NCI-H526 (cell line): ENCODE measurements at regions not wholly inside any gene's neighbourhood (a gene's known extent, or its start where the extent isn't known, plus 50 kb on each side); places are given as distances from the start of the nearest gene placed in this dataset.
"Not testable (repeated sequence)": the region's sequence is repeated elsewhere in the genome, so short reads cannot be mapped to it uniquely, and the experiment has no call there.

Source experiments
- DNase-seq, 2 experiments: peaks; one replicate each; lab custom pipeline; 2025; lab: John Stamatoyannopoulos, UW

DNA sequence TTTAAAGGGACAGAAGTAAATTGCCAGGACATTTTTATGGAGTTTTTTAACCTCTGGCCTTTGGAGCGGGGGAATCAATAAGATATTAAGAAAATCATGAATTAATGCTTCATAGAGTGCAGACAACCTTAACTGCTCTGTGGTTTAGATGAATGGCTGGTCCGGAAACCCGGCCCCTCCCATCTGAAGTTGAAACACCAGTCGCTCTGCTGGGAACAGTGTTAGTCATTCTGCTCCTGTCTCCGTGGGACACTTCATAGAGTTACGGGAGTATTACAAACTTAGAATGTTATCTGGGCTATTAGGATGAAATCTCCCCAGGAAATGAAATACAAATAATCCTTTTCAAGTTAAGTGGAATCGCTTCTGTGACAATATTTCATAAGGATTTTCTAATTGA lies 110.1 kb upstream of the IRX2 start:
- DNase-seq = no peak

DNA sequence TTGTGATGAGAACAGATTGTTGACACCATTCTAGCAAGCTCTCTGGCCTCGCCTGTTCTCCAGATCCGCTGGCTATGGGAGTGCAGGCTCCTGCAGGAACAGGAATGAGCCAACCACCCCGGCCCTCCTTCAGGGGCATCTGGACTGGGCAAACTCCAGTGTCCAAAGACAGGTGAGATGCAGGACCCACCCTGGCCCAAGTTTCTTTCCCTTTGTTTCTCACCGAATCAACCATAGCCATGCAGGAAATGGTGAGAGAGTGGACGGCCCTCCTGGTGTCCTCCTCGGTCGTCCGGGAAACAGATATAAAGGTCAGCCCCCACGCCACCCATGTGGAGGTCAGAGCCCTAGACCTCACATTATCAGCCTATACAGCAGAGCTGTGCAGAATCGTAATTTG lies 108.6 kb upstream of the IRX2 start:
- no peak for DNase-seq

DNA sequence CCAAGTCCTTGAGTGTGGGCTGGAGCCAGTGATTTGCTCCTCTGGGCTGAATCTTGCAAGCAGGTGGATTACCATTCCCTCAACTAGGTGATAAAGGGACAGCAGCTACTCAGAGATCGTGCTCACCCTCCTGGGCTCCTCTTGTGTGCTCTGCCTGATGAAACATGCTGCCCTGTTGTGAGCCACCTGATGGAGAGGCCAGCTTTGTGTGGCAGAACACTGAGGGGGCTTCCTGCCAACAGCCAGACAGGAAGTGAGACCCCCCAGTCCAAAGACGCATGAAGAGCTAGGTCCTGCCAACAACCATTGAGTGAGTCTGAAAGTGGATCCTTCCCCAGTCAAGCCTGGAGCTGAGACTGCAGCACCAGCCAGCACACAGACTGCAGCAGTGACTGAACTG lies 106.4 kb upstream of the IRX2 start:
- no peak for DNase-seq

DNA sequence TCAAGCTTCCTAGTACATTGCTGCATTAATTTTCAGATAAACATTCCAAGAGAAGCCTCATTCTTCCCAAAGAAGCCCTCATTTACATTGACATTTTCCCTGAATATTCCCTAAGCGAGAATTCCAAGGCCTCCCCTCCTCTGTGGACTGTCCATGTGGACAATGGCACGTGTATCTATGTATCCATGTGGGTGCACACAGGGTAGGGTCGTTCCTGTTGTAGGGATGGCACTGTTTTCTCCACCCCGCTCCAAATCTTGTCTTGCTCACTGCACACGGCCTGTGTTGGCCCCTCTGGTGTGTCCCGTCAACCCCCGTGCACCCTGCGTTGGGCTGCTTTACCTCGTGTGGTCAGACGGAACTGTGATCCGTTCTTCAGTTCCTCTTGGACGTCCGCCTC lies 104.7 kb upstream of the IRX2 start:
- DNase-seq = no peak

DNA sequence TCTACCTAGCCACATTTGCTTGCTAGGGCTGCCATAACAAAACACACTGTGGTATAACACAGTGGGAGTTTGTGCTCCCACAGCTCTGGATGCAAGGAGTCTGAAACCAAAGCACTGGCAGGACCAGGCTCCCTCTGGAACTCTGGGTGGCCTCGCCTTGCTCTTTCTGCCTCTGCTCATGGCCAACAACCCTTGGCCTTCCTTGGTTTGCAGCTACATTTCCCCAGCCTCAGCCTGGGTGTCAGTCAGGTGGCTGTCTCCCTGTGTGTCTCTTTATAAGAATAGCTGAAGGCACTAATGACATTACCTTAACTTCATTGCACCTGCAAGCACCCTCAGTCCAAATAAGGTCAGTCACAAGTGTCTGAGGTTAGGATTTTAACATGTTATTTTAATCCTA lies 101.0 kb upstream of the IRX2 start:
- DNase-seq = no peak

DNA sequence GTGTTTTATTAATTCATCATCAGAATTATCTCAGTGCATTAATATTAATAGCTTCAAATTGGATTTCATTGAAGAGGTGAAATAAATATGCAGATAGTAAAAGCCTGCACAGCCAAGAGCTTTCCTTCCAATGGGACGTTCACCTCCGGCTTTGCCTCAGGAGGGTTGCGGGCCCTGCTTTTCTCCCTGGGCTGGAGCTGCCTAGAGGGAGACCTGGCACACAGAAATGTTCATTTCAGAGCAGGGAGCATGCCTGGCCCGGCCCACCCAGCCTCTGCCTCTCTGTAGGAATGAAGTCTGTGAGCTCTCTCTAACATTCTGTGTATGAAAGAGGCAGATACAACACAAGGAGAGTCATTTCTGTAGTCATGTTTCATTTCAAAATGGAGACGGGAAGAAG lies 100.4 kb upstream of the IRX2 start:
- DNase-seq = no peak

DNA sequence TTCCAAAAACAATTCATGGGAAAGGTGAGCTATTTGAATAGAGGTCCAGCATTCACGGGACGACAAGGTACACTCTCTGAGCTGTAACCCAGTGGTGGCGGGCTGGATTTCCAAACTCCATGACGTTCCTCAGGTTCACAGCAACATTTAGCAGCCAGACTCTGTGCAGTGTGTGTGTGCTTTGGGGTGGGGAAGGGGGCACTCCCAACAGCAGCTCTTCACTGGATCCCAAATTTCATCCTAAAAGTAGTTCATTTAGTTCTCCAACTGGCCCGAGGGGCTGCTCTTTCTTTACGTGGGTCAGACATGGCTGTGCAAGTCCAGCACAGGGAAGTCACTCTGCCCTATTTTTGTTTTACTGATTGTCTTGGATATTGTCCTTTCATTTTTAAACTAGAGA lies 98.0 kb upstream of the IRX2 start:
- no peak for DNase-seq

DNA sequence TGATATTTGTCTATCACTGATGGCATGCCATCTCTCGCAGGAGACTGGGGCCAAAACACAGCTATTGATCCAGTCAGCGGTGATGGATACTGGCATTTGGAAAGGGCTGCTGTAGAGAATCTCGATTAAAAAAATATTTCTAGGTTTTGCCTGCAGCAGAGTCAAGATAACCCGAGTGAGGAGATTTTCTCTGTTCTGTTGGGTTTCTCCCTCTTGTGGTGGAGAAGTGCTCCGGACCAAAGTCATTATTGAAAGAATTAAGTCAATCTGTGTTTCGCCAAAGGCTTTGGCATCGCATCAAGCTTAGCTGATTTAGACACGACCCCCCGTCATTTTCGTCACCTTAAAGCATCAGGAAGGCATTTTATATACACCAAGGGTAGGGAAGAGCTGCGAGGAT lies 97.1 kb upstream of the IRX2 start:
- no peak for DNase-seq

DNA sequence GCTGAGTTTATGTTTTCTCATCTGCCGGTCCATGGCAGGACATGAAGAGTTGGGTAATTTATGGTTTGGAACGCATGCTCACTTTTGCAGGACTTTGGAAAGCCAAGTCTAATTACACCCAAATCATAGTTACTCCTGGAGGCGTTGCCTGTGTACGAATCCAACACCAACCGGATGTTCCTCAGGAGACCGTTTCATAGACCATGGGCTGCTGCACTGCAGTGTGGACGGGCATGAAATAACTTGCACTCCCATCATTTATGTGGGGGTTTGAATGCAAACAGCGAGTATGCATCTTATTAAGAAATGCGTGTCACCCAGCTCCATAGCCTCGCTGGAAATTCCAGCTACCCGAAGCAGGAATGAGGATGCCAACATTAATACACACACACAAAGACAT lies 96.1 kb upstream of the IRX2 start:
- DNase-seq = no peak

DNA sequence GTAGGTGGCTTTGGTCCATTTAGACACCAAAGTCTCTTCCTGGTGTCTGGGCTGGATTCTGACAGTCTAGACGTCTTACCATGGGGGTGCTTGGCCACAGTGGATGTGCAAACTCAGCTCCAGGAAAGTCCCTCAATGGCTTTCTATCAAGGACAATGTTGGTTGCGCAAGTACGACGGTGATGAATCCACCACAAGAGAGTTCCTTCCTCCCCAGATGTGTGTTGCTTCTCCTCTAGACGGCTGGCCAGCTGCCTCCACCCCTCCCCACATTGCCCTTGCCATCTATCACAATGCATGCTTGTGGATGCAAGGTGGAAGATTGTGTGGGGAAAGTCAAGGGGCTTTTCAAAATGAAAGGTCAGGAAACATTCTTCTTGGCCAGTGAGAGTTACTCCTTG lies 89.7 kb upstream of the IRX2 start:
- DNase-seq = no peak

DNA sequence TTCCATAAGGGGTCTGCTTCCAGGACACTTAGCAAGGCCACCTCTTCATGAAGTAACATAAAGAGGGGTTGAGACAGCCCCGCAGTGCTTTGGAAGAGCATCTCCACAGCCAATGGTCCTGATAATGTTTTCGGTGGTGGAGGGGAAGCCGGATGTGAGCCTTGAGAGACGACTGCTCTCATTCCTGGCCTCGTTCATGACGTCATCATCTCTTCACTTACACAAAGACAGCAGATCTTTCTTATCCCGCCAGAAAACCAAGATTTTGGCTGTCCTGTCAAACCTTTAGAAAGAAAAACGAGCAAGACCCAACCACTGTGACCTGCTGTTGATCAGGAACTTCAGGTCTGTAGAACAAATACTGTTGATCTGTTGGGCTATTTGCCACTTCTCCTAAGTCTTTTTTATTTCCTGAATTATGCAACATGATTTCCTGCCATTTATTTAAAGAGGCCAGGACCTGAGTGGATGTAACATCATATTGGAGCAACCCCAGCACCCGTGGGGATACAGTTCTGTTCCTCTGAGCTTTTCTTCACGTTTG lies 89.0 kb upstream of the IRX2 start:
- DNase-seq = no peak

DNA sequence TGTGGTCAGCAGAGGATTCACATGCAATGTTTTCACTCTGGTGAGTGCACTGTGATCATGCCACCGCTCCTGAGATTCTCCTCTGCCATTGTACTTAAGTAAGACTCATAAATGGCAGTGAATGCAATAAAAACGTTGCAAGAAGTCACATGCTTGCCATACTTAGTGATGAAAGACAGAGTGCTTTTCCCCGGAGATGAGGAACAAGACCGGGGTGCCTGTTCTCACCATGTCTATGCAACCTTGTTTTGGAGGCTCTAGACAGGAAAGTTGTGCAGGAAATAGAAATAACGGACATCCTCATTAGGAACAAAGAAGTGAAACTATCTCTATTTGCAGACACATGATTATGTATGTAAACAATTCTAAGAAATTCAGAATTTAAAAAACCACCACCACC lies 84.7 kb upstream of the IRX2 start:
- DNase-seq = no peak

DNA sequence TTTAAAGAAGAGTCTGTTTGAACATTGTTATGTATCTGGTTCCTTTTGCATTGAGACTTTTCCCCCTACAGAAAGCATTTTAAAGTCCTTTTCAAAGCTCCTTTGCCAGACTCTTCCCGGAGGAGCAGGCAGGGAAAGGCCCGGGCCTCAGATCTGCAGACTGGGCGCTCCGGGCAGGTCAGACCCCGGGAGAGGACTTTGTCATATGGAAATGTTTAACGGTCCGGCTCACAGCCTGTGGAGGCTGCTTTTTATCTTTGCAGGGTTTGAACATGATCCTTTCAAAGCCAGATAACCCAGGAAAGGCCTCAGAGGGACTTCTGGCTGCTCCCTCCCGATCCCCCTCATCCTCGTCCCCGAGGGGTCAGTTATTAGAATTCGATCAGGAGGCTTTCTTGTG lies 82.1 kb upstream of the IRX2 start:
- peak in 1 of 2 experiments; percentile 75 for DNase-seq

DNA sequence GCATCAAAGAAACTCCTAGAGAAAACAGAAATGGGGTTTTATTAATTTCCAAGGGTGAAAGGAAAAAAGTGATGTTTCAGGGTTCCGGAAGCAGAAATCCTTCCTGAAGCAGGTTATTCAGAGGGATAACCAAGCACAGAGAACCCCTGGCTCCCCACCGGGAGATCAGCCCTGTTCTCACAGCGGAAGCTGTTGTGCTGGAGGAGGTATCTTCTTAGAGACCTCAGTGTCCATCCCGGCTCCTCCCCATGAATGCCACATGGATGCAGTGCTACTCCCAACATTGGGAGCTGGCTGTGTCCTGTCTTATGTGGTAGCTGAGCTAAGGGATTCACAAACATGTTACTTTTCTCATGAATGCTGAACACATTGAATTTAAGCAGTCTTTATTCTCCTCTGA lies 80.9 kb upstream of the IRX2 start:
- DNase-seq = no peak

DNA sequence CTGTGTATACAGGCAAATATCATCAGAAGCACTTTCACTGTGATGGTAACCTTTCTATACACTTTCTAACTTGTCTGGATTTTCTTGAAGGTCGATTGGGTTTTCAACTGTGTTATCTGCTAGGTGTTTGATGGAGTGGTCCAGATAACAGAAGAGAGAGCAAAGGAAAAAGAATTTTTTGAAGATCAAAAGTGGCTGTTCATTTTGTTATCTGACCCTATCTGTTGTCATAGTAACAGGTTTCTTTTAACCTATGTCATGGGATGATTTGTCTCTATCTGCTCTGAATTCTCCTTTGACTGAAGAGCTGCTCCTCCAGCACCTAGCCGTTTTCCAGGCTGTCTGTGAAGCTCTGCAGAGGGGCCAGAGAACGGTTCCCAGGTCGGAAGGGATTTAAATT lies 77.8 kb upstream of the IRX2 start:
- DNase-seq = no peak

DNA sequence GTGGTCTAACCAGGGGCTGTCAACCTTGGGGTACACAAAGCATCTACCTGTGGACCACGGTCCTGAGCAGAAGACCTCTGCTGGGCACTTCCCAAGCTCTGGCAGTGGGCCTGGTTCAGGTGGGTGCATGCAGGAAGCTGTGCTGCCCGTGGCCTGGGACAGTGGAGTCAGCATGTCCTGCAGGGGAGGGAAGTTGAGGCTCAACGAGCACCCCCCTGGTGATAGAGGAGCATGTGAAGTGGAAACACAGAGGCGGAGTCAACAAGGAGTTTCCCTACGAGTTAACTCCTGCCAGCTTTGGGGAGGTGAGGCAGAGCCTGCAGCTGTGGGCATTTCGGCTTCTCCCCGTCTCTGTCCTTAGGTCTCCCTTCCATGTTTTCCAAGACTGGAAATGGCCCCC lies 67.5 kb upstream of the IRX2 start:
- no peak for DNase-seq

DNA sequence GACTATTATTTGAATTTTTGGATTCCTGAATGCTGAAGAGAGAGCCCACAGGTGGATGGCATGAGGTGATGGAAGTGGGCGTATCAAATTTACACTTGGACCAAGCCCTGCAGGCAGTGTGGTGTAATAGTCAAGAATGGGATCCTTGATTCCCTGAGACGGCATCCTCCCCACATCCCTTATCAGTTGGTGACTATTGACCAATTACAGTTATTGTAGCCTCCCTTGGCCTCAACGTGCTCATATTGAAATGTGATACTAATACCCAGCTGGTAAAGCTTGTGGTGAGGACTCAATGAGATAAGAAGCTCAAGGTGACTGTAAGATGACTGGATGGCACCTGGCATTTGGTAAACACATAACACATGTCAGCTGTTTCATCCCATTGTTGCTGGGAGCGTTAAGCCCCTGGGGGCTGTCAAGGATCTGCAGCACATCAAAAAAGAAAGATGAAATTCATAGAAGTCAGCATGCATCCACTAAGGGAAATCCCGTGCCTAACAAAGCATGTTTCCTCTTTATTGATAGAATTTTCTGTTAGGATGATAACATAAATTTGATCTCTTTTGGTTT lies 65.6 kb upstream of the IRX2 start:
- no peak for DNase-seq

DNA sequence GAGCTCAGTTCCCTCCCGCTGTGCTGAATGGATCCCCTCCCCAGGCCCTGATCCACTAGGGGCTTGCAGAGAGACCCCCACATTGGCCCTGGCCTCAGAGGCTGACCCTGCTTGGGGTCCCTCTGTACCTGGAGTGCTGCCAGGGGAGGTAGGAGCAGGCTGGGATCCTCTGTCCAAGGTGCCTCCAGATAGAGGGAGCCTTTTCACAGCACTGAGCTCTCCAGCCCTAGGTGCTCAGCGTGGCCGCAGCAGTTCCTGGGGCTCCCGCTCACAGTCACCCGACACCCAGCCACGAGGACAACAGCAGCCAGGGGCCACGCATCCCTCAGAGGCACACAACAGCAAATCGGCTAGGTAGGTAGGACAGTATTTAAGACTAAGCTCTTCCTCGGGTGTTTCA lies 62.2 kb upstream of the IRX2 start:
- DNase-seq = no peak

DNA sequence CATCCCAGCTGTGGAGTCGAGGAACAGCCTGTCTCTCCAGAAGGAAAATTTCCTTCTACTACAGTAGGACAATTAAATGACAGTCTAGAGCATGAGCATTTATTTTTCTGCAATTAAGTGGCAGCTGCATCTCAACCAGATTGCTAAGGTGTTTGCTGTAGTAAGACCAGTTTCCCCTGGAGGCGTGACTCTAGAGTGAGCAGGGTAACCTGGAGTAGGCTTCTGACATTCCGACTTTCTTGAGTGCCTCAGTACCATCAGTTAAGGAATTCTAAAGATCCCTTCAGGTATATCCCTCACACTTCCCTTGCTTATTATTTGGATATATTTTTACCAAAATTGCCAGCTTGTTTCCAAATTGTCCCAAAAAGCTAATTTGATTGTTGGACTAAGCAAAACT lies 59.2 kb upstream of the IRX2 start:
- no peak for DNase-seq

DNA sequence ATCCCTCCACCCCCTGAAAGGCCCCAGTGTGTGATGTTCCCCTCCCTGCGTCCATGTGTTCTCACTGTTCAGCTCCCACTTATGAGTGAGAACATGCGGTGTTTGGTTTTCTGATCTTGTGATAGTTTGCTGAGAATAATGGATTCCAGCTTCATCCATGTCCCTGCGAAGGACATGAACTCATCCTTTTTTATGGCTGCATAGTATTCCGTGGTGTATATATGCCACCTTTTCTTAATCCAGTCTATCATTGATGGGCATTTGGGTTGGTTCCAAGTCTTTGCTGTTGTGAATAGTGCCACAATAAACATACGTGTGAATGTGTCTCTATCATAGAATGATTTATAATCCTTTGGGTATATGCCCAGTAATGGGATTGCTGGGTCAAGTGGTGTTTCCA lies 55.8 kb upstream of the IRX2 start:
- DNase-seq = not testable (repeated sequence)

DNA sequence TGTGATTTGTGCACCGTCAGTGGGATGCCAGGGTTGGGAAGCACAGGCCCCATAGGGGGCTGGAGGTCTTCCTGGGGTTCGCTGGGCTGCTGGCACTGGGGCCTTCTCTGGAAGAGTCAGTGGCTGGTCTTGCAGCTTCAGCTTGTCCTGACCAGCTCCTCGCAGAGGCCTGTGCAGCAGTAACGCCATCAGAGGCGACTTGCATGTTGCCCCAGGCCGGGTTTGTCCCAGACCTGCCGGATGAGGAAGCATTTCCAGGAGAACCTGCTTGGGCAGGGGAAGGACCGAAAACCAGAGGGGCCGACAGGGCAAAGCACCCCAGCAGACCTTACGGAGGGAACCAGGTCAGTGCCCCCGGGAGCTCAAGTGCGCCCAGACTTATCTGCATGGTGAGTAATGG lies 54.7 kb upstream of the IRX2 start:
- no peak for DNase-seq

DNA sequence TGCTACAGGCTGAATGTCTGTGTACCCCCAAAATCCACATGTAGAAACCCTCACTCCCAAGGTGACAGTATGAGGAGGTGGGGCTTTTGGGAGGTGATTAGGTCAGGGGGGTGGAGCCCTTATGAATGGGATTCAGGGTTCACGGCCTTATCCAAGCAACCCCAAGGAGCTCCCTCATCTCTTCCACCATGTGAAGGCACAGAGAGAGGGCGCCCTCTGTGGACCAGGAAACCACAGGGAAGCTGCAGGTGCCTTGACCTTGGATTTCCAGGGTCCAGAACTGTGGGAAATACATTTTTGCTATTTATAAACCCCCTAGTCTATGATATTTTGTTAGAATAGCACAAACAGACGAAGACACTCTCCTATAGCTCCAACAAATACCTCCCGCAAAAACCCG lies 53.6 kb upstream of the IRX2 start:
- DNase-seq = no peak

DNA sequence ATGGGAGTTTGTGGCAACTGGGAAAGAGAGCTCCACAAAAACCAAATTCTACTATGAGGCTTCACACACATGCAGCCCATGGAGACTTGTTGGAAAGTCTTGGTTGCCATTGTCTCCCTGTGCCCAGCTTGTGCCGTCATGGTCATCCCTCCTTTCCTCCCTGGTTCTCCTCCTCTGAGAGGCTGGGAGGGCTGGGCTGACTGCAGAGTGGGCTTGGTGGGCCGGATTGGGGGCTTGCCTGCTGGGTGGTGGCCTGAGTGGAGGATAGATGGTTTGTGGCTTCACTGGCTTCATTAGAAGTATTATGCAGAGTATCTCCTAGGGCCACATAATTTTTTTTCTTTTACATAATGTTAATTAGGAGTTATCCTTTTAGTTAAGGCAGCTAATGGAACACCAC lies 52.3 kb upstream of the IRX2 start:
- DNase-seq = no peak

DNA sequence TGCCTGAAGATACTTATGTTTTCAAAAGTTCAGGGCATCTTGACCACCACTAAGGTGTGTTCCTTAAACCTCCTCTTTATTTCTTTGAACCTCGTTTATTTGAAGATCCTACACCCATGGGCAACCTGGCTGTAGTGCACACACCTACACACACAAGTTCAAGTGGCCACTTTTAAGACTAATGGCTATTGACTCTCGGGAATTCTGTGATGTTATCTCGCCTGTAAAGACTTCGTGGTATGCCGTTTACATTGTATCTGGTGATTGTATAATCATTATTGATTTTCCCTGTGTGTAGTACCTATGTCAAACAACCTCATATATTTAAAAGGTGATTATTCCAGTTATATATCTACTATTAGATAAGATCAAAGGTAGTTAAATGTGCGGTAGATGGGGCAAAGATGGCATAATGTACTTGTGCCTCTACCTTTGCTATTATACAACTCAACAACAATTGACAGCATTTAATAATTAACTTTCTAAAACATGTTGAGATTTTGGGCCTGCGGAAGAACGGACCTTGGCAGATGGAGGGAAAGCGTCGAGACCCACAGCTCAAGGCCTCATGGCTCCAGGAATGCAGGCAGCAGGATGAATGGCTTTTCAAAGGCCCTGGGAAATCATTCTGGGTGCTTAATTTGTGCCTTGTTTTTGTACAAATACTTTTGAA lies 51.4 kb upstream of the IRX2 start:
- no peak for DNase-seq
